Endothelial cell (in vitro differentiated cells): ENCODE measurements at regions not wholly inside any gene's neighbourhood (a gene's known extent, or its start where the extent isn't known, plus 50 kb on each side); places are given as distances from the start of the nearest gene placed in this dataset.

Experiments
- DNase-seq: peaks from one replicate; pipeline ENCODE4 v3.0.0; 2021; ENCODE audit warnings: low spot score
- H3K27ac Mint-ChIP-seq: one replicate; pipeline ENCODE4 v1.8.0; 2021; ENCODE audit warnings: mixed read lengths, inconsistent platforms; ENCODE audit not compliant: unreplicated experiment
- H3K27me3 Mint-ChIP-seq: one replicate; pipeline ENCODE4 v1.8.0; 2021; ENCODE audit warnings: mild to moderate bottlenecking, moderate library complexity, mixed read lengths, inconsistent platforms; ENCODE audit not compliant: unreplicated experiment
- H3K36me3 Mint-ChIP-seq: one replicate; pipeline ENCODE4 v1.8.0; 2021; ENCODE audit warnings: mild to moderate bottlenecking, low read depth, mixed read lengths, inconsistent platforms; ENCODE audit not compliant: unreplicated experiment
- H3K4me1 Mint-ChIP-seq: one replicate; pipeline ENCODE4 v1.8.0; 2021; ENCODE audit warnings: mild to moderate bottlenecking, mixed read lengths, inconsistent platforms; ENCODE audit not compliant: unreplicated experiment
- H3K4me3 Mint-ChIP-seq: one replicate; pipeline ENCODE4 v1.8.0; 2021; ENCODE audit warnings: mild to moderate bottlenecking, mixed read lengths, inconsistent platforms; ENCODE audit not compliant: unreplicated experiment
- H3K9me3 Mint-ChIP-seq: one replicate; pipeline ENCODE4 v1.8.0; 2021; ENCODE audit warnings: mixed read lengths, inconsistent platforms; ENCODE audit not compliant: unreplicated experiment
- TF ChIP-seq, protein P1 (sequence below): fragments of 200-600 bp; sonication (generic); IDR thresholded peaks from one replicate; pipeline ENCODE4 v1.5.0; 2021; ENCODE audit warnings: antibody characterized with exemption; ENCODE audit not compliant: unreplicated experiment

DNA sequence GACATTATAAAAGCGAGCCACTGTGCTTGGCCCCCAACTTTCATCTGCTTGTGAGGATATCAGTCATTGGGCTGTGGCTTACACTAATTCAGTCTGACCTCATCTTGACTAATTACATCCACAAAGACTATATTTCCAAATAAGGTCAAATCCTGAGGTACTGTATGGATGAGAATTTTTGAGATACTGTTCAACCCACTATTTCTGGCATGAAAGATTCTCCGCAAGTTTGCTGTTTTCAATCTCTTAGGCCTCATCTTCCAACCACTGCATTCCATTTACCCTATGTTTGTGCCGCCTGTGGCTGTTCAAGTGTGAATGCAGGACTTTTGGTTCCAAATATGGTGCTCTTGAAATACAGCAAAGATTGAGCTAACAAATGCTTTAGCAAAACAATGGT is 400.9 kb upstream of the SGCD start:
- Mint-ChIP-seq H3K36me3 (no peaks in the 10 kb centered on the region), H3K4me3 (no peak overlapping the region), H3K27ac (no peak overlapping the region), H3K4me1 (no peaks in the 10 kb centered on the region), H3K9me3 (no peaks in the 10 kb centered on the region), H3K27me3 (no peaks in the 10 kb centered on the region)
- TF ChIP-seq, protein P1, sequence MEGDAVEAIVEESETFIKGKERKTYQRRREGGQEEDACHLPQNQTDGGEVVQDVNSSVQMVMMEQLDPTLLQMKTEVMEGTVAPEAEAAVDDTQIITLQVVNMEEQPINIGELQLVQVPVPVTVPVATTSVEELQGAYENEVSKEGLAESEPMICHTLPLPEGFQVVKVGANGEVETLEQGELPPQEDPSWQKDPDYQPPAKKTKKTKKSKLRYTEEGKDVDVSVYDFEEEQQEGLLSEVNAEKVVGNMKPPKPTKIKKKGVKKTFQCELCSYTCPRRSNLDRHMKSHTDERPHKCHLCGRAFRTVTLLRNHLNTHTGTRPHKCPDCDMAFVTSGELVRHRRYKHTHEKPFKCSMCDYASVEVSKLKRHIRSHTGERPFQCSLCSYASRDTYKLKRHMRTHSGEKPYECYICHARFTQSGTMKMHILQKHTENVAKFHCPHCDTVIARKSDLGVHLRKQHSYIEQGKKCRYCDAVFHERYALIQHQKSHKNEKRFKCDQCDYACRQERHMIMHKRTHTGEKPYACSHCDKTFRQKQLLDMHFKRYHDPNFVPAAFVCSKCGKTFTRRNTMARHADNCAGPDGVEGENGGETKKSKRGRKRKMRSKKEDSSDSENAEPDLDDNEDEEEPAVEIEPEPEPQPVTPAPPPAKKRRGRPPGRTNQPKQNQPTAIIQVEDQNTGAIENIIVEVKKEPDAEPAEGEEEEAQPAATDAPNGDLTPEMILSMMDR: no peak
- no peak for DNase-seq

GRCh38 chr5:155926766-155927165 is 400.2 kb upstream of the SGCD start:
- no peaks in the 10 kb centered on the region for H3K27me3 Mint-ChIP-seq
- H3K4me3 Mint-ChIP-seq: no peak overlapping the region
- H3K4me1 Mint-ChIP-seq: no peaks in the 10 kb centered on the region
- no peaks in the 10 kb centered on the region for H3K36me3 Mint-ChIP-seq
- TF ChIP-seq, protein P1: no peak
- H3K9me3 Mint-ChIP-seq: no peaks in the 10 kb centered on the region
- no peak for DNase-seq
- H3K27ac Mint-ChIP-seq: no peak overlapping the region

GRCh38 chr5:155929112-155929511 is 397.9 kb upstream of the SGCD start:
- H3K4me3 Mint-ChIP-seq: no peak overlapping the region
- no peaks in the 10 kb centered on the region for H3K36me3 Mint-ChIP-seq
- H3K27me3 Mint-ChIP-seq: no peaks in the 10 kb centered on the region
- H3K27ac Mint-ChIP-seq: no peak overlapping the region
- H3K4me1 Mint-ChIP-seq: no peaks in the 10 kb centered on the region
- no peaks in the 10 kb centered on the region for H3K9me3 Mint-ChIP-seq
- no peak for DNase-seq
- TF ChIP-seq, protein P1: no peak

DNA sequence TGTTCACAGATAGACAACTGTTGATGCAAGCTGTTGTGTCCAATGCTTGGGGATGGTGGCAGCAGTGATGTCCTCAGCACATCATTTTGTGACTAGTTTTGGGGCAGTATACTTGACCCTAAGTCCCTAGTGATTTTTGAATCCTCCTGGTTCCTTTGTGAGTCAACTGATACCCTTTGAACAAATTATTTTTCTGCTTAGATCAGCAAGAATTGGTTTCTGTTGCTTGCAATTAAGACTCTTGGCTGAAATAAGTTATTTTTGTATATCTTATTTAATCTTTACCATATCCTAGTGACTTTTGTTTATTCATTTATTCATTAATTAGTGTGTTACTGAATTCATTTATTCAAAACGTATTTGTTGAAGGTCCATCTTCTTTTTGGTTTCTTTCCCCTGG is 392.0 kb upstream of the SGCD start:
- DNase-seq: no peak
- H3K4me3 Mint-ChIP-seq: no peak overlapping the region
- H3K27ac Mint-ChIP-seq: no peak overlapping the region
- no peaks in the 10 kb centered on the region for H3K9me3 Mint-ChIP-seq
- no peaks in the 10 kb centered on the region for H3K27me3 Mint-ChIP-seq
- H3K36me3 Mint-ChIP-seq: no peaks in the 10 kb centered on the region
- H3K4me1 Mint-ChIP-seq: no peaks in the 10 kb centered on the region
- TF ChIP-seq, protein P1: no peak

DNA sequence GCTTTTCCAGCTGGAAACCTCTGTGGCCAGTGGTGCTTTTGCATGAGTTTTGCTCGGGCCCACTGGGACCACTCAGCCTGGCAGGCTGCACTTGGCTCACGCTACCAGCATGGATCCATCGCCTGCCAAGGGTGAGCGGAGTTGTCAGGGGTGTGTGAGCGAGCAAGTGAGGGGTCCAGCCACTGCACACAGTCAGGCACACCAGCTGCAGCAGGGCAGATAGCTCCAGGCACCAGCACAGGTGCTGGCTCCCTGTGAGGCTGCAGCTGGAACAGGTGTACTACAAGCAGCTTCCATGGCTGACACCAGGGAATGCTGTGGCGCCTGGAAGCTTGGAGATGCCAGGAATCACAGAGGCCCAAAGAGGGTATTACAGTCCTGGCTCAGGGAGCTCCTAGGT is 391.2 kb upstream of the SGCD start:
- Mint-ChIP-seq H3K9me3 (no peaks in the 10 kb centered on the region), H3K36me3 (no peaks in the 10 kb centered on the region), H3K27ac (no peak overlapping the region), H3K27me3 (peaks cover 1% of the 10 kb centered on the region), H3K4me3 (no peak overlapping the region), H3K4me1 (no peaks in the 10 kb centered on the region)
- no peak for DNase-seq
- TF ChIP-seq, protein P1: no peak
